NCI-H460 (cell line): ENCODE measurements at regions not wholly inside any gene's neighbourhood (a gene's known extent, or its start where the extent isn't known, plus 50 kb on each side); places are given as distances from the start of the nearest gene placed in this dataset.
"Not testable (repeated sequence)": the region's sequence is repeated elsewhere in the genome, so short reads cannot be mapped to it uniquely, and the experiment has no call there.

Experiments used
- DNase-seq: peaks from one replicate; pipeline ENCODE4 v3.0.0-alpha.2; 2016; ENCODE audit warnings: low read depth; ENCODE audit errors: extremely low read depth

DNA sequence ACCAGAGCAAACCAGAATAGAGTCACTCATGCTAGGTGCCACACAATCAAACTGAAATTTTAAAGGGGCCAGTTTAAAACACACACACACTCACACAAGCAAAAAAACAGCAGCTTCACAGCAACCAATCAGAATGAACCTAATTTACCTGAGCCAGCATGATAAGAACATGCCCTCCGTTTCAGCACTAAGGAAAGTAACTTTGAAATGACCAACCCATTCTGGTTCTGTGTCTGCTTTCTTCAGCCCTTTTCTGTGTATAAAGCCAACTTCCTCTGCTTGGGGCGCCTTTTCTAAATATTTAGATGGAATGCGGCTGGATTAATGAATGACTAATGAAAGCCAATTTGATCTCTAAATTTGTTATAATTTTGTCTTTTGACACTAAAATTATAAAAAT lies 629.1 kb downstream of the ZEB2 start:
- DNase-seq = no peak

DNA sequence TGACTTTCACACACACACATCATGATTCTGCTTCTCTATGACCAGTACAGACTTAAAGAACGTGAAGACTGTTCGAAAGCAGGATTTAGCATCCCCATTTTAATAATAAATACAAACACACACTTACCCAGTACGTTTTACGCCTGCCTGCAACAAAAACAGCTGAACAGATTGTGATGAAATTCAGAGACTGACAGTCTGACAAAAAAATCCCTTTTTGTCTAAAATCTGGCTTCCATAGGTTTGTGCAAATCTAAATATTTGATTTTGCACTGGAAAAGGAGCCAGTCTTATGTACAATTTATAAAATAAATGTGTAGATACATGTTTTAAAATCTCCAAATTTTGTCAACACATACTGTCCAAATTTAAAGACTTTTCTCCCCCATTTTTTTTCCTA lies 630.7 kb downstream of the ZEB2 start:
- no peak for DNase-seq

DNA sequence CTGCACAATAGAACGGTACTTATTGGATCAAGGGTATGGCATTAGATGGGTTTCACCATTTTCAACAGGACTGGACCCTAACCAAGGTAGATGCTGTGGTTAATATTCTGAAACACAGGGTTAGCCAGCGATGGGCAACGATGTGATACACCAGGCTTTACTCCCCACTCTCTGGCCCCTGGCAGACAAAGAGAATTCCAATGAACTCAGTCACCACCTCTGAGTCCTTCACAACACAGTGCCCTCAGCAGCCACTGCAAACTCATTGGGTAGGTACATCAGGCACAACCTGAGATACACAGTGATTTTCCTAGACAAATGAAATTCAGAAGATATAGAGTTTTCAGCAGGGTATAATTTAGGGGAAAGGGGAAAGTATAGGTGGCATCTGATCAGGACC lies 634.5 kb downstream of the ZEB2 start:
- DNase-seq = no peak

DNA sequence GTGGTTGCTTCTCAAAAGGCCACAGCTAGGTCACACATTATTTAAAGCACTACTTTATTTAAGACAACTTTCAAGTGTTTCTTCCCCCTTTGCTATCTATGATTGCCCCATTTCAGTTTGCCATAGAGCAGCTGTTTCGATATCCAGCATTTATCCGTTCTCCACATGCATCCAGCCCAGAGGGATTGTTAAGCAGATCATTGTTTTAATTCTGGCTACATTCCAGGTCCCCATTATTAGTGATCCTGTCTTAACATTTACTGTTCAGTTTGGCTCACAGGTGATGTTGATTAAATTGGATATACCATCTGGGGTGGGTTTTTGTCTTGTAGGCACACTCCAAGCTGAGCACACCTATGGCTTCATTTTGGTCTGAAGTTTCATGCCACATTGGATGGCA lies 638.7 kb downstream of the ZEB2 start:
- DNase-seq = no peak

DNA sequence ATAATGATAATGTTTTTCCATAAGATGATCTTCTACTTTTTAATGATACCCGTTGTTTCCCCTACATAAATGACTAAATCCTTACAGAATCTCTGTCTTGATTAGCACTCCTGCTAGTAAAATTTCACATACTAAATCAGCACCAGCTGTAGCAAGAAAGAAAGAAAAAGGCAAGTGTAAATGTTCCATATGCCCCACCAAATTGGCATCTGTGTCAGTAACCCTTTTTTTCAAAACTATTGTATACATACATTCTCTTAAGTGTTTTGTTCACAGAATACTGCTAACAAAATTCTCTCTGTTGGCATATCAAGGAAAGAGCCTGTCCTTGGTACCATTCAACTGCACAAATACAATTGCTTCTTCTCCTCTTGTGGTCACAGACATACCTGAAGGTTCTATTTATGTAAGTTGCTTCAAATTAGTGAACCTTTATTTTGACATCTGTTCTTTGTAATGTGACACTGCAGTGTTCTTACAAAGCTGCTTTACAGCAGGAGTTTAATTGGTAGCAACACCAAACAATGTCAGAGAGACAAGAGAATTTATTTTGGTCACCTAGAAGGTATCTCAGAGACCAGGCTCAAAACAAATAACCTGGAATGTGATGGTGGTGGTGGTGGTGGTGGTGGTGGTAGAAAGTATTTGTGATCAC lies 641.9 kb downstream of the ZEB2 start:
- no peak for DNase-seq

DNA sequence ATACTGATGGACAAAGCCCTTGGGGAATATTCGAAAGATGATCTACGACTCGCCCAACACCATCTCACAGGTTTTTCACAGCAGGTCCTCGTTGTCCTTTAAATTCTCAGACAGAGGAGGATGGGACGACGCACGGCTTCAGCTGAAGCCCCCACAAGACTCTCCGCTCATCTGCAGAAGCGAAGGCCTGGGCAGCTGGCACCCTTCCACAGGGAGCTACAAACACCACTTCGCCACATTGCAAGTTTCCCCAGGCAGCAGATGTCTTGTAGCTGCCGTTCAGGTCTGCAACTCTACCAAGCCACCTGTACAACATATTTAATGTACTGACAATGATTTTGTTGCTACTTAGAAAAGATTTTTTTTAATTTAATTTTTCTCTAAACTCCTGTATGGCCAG lies 642.9 kb downstream of the ZEB2 start:
- DNase-seq = no peak

DNA sequence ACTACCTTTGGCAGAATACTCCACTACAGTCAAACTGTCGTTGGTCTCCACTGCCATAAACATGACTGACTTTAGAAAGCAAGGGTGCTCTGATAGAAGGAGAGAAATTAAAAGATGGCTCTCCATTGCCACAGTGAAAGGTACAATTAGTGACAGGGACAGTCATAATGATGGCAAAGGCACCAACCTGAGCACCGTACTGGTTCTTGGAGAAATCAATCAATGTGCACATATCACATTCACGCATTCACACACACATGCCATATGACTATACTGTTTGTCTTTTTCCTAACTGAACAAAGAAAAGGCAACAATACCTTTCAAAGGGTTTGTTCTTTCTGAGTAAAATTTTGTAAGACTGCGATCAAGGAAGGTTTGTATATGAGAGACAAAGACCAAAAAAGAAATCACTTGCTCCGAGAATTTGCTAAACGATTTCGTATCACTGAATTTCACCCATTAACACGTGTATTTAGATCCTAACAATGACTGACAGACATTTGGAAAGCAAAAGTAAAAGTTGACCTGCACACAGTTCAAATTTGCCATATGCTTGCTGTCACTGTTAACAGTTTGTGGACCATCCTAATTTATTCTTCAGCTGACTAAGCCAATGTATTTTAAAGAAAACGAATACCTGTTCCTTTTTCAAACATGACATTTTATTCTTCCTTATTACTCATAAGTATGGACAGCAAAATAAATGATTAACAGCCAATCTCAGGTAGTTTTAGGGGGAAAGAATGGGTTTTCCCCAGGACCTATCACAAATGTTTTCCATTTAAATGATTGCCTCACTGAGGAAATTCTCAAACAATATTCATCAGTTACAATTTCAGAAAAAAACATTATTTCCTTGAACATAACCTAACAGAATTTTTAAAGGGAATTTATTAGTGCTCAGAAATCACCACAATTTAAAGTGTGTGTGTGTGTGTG lies 644.4 kb downstream of the ZEB2 start:
- no peak for DNase-seq

DNA sequence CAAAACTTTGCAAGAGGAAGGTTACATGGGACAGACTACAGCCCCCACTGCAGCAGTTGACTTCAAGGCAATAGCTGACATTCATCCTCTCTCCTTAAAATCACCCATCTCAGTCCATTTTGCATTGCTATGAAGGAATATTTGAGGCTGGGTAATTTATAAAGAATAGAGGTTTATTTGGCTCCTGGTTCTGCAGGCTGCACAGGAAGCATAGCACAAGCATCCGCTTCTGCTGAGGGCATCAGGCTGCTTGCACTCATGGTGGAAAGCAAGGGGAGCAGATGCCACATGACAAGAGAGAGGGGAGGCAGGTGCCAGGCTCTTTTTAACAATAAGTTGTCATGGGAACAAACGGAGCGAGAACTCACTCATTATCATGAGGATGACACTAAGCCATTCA lies 646.0 kb downstream of the ZEB2 start:
- DNase-seq = no peak

DNA sequence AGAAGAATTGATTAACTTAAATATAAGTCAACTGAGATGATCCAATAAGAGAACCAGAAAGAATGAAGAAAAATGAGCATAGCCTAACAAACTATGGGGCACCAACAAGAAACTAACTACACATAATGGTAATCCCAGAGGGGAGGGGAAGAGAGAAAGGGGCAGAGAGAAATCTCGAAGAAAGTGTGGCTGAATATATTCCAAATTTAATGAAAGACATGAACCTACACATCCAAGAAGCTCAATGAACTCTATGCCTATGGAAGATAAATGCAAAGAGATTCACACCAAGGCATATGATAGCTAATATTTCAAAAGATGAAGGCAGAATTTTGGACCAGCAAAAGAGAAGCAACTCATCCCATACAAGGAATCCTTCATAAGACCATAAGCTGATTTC lies 649.2 kb downstream of the ZEB2 start:
- no peak for DNase-seq

DNA sequence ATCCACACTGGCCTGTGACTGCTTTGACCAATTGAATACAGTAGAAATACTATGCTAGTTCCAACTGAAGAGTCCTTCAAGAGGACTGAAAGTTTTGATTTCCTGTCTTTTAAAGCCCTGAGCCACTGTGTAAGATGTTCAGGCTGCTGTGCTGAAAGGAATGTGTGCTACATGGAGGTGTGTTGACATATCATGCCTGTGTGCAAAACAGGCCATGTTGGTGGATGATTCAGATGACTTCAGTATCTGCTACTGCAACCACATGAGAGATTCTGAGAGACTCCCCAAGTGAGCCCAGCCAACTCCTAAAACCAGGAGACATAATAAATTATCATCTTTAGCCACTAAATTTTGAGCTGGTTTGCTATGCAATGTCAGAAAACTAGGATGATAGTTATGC lies 662.9 kb downstream of the ZEB2 start:
- no peak for DNase-seq

DNA sequence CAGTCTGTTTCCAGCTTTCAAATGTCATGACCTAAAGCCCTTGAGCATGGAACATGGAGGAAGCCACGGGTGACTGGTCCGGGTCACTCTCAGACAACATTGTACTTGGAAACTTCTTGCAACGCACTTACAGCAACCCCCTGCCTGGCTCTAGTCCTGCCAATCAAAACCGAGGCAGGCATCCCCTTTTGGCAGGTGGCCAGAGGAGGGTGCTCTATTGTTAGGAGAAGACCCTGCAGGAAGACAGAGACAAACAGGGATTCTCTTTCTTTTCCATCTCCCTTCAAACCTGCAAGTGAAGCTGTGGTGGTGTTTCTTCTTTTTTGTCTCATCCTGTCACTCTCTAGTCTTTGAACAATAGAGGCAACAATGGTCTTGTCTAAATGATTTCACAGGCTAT lies 667.2 kb downstream of the ZEB2 start:
- no peak for DNase-seq

DNA sequence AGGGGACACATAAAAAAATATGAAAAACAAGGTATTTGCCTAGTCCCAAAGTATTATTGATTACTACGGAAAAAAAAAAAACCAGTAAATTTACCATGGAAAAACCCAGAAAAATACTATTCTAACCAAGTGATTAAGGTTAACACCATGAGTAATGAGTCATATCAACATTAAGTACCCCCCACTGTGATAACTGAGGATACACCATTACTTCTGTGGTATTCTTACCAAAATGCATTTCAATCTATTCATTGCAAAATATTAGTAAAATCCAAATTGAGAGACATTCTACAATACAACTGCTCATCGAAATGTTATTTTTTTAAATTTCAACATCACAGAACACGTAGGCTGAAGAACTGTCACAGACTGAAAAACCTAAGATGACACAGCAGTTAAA lies 669.8 kb downstream of the ZEB2 start:
- DNase-seq = no peak

DNA sequence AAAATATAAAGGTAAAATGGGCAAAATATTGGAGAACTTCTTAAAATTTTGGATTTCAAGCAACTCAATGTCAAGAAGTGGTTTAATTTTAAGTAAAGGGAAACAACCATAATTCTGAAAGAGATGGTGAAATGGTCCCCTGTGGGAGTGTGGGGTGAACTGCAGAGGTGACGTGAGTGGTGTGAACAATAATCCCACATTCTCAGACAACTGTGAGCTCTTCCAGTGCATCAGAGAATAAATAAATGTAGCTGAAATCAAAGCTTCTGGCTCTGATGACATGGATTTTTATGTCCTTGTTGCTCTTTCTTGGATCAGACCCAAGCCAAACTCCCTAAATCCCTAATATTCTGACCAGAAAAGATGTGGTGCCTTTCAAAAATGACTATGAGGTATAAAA lies 672.7 kb downstream of the ZEB2 start:
- DNase-seq = no peak

DNA sequence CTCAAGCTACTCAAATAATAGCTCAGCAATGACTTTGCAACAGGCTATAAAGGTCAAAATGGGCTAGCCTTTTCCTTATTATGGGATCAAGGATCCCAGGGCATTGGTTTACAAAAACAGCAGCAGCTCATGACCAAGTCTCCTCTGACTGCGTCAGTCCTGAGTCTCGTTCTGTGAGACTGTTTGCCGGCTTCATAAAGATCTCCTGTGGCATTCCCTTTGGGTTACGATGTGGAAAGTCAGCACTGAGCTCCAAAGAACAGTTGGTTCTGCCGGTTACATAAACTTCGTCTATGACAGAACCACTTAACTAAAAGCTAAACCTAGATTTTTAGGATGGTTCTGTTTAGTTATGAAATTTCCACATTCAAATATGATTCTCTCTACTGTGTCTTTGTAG lies 674.9 kb downstream of the ZEB2 start:
- DNase-seq = no peak

DNA sequence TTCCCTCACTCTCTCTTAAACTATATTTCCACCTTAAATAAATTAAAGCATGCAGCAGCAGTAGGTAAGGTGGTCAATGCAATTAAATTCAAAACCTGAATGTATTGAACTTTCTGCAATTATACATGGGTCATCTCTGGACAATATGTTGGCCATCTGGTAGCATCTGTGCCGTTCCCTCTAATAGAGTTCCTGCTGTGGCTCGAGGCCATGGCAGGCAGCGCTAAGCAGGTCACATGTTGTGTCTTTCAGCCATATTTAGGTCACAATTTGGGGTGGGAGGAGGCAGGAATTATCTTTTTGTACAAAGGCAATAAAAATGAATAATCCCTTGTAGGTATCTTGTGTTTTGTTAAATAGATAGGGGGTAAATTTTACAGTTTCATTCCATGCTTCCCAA lies 676.2 kb downstream of the ZEB2 start:
- DNase-seq = no peak

DNA sequence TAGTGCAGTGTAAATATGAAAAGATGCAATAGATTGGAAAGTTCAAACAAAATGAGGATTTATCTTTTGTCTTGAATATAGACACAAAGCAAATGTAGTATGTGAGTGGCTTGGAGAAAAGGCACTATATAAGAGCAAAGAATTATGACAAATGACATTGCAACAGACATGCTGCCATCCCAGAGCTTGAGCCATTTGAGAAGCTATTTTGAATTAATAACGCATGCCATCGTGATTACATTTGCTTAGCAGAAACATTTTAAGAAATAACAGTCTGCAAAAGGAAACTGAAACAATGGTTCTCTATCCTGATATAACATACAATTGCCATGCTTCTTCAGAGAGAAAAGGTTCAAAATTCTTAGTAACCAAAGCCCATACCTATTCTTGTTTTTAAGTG lies 677.1 kb downstream of the ZEB2 start:
- DNase-seq = no peak

DNA sequence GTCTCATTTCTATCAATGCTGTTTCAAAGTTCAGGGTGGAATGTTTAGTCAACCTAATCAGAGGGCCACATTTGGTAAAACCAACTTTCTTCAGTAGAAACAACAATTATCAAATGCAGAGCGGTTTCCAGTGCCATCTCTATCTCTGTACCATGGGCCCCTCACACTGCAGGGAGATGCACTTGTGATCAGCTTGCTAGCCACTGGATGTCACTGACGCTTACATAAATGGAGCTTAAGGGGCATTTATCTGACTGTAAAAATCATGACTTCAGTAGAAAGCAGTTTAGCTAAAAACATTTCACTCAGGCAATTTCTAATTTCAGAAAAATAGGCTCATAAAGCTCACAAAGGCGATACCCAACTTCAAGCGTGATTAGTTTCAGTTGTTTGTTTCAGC lies 678.0 kb downstream of the ZEB2 start:
- no peak for DNase-seq

DNA sequence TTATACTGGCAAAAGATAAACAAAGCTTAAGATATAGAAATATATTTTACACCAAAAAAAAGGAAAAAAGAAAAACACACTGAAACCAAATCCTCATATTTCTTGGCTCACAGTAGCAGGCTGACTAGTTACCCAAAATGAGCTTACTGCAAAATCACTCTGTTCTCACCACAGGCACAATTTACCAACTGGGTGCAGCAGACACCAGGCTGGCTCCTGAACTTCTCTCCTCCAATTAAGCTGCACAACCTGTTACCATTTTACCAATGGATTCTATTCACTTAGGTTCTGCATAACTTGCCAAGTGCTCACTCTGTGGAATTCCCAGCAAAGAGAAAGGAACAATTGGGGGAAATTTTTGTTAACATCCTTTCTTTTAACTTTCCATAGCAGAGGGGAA lies 679.3 kb downstream of the ZEB2 start:
- DNase-seq = no peak

DNA sequence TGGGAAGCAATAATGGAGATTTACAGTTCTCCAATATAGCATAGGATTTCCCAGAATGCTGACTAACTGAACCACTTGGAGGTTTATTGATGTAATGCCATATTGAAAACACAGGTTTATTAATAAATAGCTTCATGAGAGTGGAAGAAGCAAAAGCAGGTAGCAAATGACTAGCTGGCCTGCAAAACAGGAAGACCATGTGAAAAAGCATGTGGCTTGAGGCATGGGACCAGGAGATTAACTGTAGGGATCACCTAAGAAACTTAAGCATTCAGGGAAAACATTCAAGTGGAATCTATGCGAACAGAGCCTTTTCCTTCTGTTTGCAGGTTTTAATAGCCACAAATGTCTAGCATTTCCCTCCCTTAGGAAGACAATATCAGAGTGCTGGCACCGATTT lies 679.7 kb downstream of the ZEB2 start:
- no peak for DNase-seq

DNA sequence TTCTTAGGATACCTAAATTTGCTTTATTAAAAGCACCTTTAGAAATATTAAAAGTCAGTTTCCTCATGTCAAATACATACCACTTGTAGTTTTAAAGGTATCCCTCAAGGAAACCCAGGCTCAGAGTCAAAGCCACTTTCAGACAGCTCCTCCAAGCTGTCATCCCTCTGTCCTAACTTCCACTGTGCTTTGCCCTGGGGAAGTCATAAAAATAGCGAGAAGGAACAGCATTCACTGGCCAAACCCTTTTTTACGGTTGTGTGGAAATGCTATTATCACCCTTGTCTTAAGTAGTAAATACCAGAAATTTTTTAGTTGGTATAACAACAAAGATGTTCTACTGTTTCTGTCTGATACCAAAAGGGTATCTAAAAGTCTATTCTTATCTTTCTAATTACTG lies 680.5 kb downstream of the ZEB2 start:
- no peak for DNase-seq

DNA sequence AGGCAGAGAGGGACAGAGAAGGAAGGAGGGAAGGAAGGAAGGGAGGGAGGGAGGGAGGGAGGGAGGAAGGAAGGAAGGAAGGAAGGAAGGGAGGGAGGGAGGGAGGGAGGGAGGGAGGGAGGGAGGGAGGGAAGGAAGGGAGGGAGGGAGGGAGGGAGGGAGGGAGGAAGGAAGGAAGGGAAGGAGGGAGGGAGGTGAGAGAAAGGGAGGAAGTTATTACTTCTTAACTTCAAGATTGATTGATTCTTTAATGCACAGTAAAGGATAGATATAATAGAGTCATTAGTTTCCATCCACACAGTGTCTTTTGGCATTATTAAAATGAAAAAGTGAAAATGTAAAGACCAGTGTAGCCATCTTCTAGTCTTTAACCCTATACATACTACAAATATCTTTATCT lies 682.9 kb downstream of the ZEB2 start:
- not testable (repeated sequence) for DNase-seq

DNA sequence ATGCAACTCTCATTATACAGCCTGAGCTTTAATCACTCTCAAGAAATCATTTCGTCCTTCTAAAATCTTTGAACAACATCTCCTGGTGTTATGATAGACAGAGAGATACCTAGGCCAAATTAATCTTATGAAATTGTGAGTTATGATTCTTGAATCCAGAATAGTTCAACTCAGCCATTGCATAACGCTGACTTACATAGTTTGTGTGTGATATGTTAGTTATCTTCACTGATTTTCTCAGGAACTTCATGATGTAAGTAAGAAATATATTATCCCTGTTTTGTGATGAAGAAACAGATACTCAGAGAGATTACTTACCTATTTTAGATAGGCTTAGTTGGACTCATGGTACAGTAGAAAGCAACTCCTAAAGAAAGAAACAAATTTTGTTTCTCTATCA lies 684.4 kb downstream of the ZEB2 start:
- DNase-seq = no peak
